H1 (cell line): ENCODE measurements at regions not wholly inside any gene's neighbourhood (a gene's known extent, or its start where the extent isn't known, plus 50 kb on each side); places are given as distances from the start of the nearest gene placed in this dataset.
A peak's percentile ranks its signal among the peaks of the same experiment; 100 is the strongest.

Source experiments
- CTCF ChIA-PET: fragments of 300-600 bp; sonication (Branson Sonifier 250); formaldehyde crosslinking; loops from one replicate; lab custom pipeline; 2021; ENCODE audit not compliant: partially characterized antibody; lab: Charles Lee
- POLR2A ChIA-PET: fragments of 300-600 bp; sonication (Branson Sonifier 250); formaldehyde crosslinking; loops from one replicate; lab custom pipeline; 2021; ENCODE audit warnings: inconsistent platforms; ENCODE audit not compliant: partially characterized antibody; lab: Charles Lee
- DNase-seq, 2 experiments: peaks; one replicate each; pipeline versions ENCODE4 v3.0.0 to v3.0.0-alpha.2; 2010 to 2022; ENCODE audit warnings: low spot score in 2 of 2, low read depth in 1 of 2, mixed read lengths in 1 of 2
- FAIRE-seq: peaks from 2 replicates; lab custom pipeline; 2011; peaks lifted over from hg19 to GRCh38; lab: Jason Lieb, UNC
- H2AFZ ChIP-seq: 2 replicates; pipeline ENCODE4 v1.8.1; 2012; ENCODE audit warnings: low read length, inconsistent platforms
- H2AK5ac ChIP-seq: 2 replicates; pipeline ENCODE4 v1.6.1; 2013; ENCODE audit warnings: low read depth, low read length
- H2BK120ac ChIP-seq: replicated peaks from 2 replicates; pipeline ENCODE3; 2013; ENCODE audit warnings: low read depth, low read length, inconsistent platforms
- H2BK12ac ChIP-seq: 2 replicates; pipeline ENCODE4 v1.6.1; 2013; ENCODE audit warnings: low read depth, low read length
- H2BK15ac ChIP-seq: 2 replicates; pipeline ENCODE4 v1.6.1; 2013; ENCODE audit warnings: low read length
- H2BK20ac ChIP-seq: 2 replicates; pipeline ENCODE4 v1.6.1; 2013; ENCODE audit warnings: low read length
- H2BK5ac ChIP-seq: 2 replicates; pipeline ENCODE4 v1.6.1; 2013; ENCODE audit warnings: low read depth, low read length
- H3K14ac ChIP-seq: 2 replicates; pipeline ENCODE4 v1.6.1; 2013; ENCODE audit warnings: inconsistent platforms; ENCODE audit not compliant: insufficient read length
- H3K18ac ChIP-seq: 2 replicates; pipeline ENCODE4 v1.6.1; 2013; ENCODE audit warnings: low read length; ENCODE audit errors: extremely low read depth
- H3K23ac ChIP-seq: 2 replicates; pipeline ENCODE4 v1.6.1; 2013; ENCODE audit warnings: inconsistent platforms; ENCODE audit not compliant: insufficient read length
- H3K23me2 ChIP-seq: 2 replicates; pipeline ENCODE4 v1.6.1; 2013; ENCODE audit warnings: low read depth, low read length
- H3K27ac ChIP-seq: 2 replicates; pipeline ENCODE4 v1.6.1; 2011; ENCODE audit warnings: low read depth, low read length, inconsistent platforms
- H3K27me3 ChIP-seq, 4 experiments: replicated peaks in 1 of 4; 1 replicate in 1 of 4; 2 replicates in 3 of 4; pipeline versions ENCODE4 v1.6.1 to v1.8.1; 2011 to 2013; ENCODE audit warnings: low read length in 3 of 4, mild to moderate bottlenecking in 3 of 4, inconsistent platforms in 2 of 4, mixed read lengths in 2 of 4, moderate library complexity in 1 of 4; ENCODE audit not compliant: control insufficient read depth in 3 of 4, insufficient read depth in 3 of 4; ENCODE audit errors: extremely low read depth in 1 of 4
- H3K36me3 ChIP-seq, 4 experiments: 2 replicates each; pipeline versions ENCODE4 v1.6.1 to v1.8.1; 2011 to 2013; ENCODE audit warnings: mild to moderate bottlenecking in 4 of 4, low read length in 3 of 4, moderate library complexity in 2 of 4, control low read depth in 1 of 4, inconsistent platforms in 1 of 4; ENCODE audit not compliant: insufficient read depth in 4 of 4, control insufficient read depth in 2 of 4
- H3K4ac ChIP-seq: replicated peaks from 2 replicates; pipeline ENCODE3; 2013; ENCODE audit warnings: low read length, low read depth, mixed read lengths, inconsistent platforms; ENCODE audit not compliant: insufficient read length
- H3K4me1 ChIP-seq, 4 experiments: replicated peaks in 1 of 4; 1 replicate in 1 of 4; 2 replicates in 3 of 4; pipeline versions ENCODE4 v1.6.1 to v1.8.1; 2011 to 2013; ENCODE audit warnings: low read length in 3 of 4, inconsistent platforms in 2 of 4, mixed read lengths in 1 of 4; ENCODE audit not compliant: insufficient read depth in 4 of 4, control insufficient read depth in 3 of 4
- H3K4me2 ChIP-seq, 2 experiments: 2 replicates each; pipeline versions ENCODE4 v1.6.1 to v1.8.1; 2011 to 2013; ENCODE audit warnings: low read depth in 2 of 2, low read length in 2 of 2, control low read depth in 1 of 2, inconsistent platforms in 1 of 2, mild to moderate bottlenecking in 1 of 2; ENCODE audit not compliant: insufficient read depth in 1 of 2
- H3K4me3 ChIP-seq, 4 experiments: fragments of 200-600, 300-600 bp in 1 of 4; sonication (generic), shearing (Covaris generic), sonication (Bioruptor Twin) in 1 of 4; 2 replicates each; pipeline versions ENCODE4 v1.5.1 to v1.8.1; 2011 to 2016; ENCODE audit warnings: low read length in 4 of 4, low read depth in 3 of 4, control low read depth in 2 of 4, inconsistent platforms in 2 of 4, mild to moderate bottlenecking in 2 of 4, mixed read lengths in 1 of 4, moderate library complexity in 1 of 4; ENCODE audit not compliant: insufficient read depth in 2 of 4; ENCODE audit errors: extremely low read depth in 1 of 4
- H3K56ac ChIP-seq: replicated peaks from 2 replicates; pipeline ENCODE3; 2013; ENCODE audit warnings: low read depth, mild to moderate bottlenecking, mixed read lengths, low read length, inconsistent platforms; ENCODE audit not compliant: insufficient read length
- H3K79me1 ChIP-seq: 2 replicates; pipeline ENCODE4 v1.6.1; 2013; ENCODE audit warnings: low read depth, low read length, control low read depth
- H3K79me2 ChIP-seq, 2 experiments: 2 replicates each; pipeline versions ENCODE4 v1.6.1 to v1.8.1; 2012 to 2013; ENCODE audit warnings: low read length in 2 of 2, mild to moderate bottlenecking in 2 of 2, inconsistent platforms in 1 of 2; ENCODE audit not compliant: insufficient read depth in 2 of 2, control insufficient read depth in 1 of 2
- H3K9ac ChIP-seq, 4 experiments: replicated peaks in 1 of 4; 1 replicate in 1 of 4; 2 replicates in 3 of 4; pipeline versions ENCODE4 v1.6.1 to v1.8.1; 2011 to 2013; ENCODE audit warnings: low read depth in 3 of 4, low read length in 3 of 4, control low read depth in 2 of 4, mild to moderate bottlenecking in 2 of 4, moderate library complexity in 2 of 4, inconsistent platforms in 1 of 4; ENCODE audit errors: extremely low read depth in 1 of 4
- H3K9me3 ChIP-seq, 2 experiments: 2 replicates each; pipeline versions ENCODE4 v1.6.1 to v1.8.1; 2012 to 2013; ENCODE audit warnings: mild to moderate bottlenecking in 2 of 2, moderate library complexity in 2 of 2, control low read depth in 1 of 2, inconsistent platforms in 1 of 2, low read depth in 1 of 2, low read length in 1 of 2, mixed read lengths in 1 of 2; ENCODE audit not compliant: insufficient read depth in 2 of 2
- H4K20me1 ChIP-seq, 2 experiments: replicated peaks in 1 of 2; 2 replicates each; pipeline versions ENCODE3 to v1.8.1; 2011 to 2013; ENCODE audit warnings: inconsistent platforms in 2 of 2, low read length in 2 of 2, mild to moderate bottlenecking in 1 of 2; ENCODE audit not compliant: insufficient read depth in 2 of 2, control insufficient read depth in 1 of 2
- H4K5ac ChIP-seq: 2 replicates; pipeline ENCODE4 v1.6.1; 2013; ENCODE audit warnings: low read length, low read depth, mixed read lengths, inconsistent platforms; ENCODE audit not compliant: insufficient read length
- H4K8ac ChIP-seq: 2 replicates; pipeline ENCODE4 v1.8.0; 2013; ENCODE audit warnings: mild to moderate bottlenecking, moderate library complexity, low read length, inconsistent platforms; ENCODE audit not compliant: insufficient read depth; ENCODE audit errors: extremely low read depth
- H4K91ac ChIP-seq: replicated peaks from 2 replicates; pipeline ENCODE3; 2013; ENCODE audit warnings: low read length, mixed read lengths, inconsistent platforms; ENCODE audit not compliant: insufficient read length
- MAX ChIP-seq: IDR thresholded peaks from 2 replicates; pipeline ENCODE4 v1.6.1; 2012; ENCODE audit warnings: inconsistent platforms
- NANOG ChIP-seq: IDR thresholded peaks from 2 replicates; pipeline ENCODE4 v1.6.1; 2011; ENCODE audit warnings: low read length, low read depth, mild to moderate bottlenecking, inconsistent platforms; ENCODE audit not compliant: insufficient read depth, poor library complexity, severe bottlenecking
- POU5F1 ChIP-seq: IDR thresholded peaks from 2 replicates; pipeline ENCODE4 v1.6.1; 2011; ENCODE audit warnings: low read depth, mild to moderate bottlenecking, low read length, moderate library complexity
- WGBS, 2 experiments: shearing (Covaris generic) in 1 of 2; methylation state at CpG; one replicate each; pipeline versions ENCODE4 v1.1.6 to v1.1.7; 2013 to 2015; ENCODE audit warnings: low lambda C conversion rate in 2 of 2, mixed read lengths in 2 of 2, inconsistent platforms in 1 of 2, low coverage in 1 of 2, missing lambda C conversion rate in 1 of 2; ENCODE audit not compliant: insufficient replicate concordance in 2 of 2, insufficient coverage in 1 of 2, insufficient read length in 1 of 2; ENCODE audit errors: extremely low coverage in 1 of 2, missing lambda C conversion rate in 1 of 2; 5-methylcytosine and 5-hydroxymethylcytosine counted together

- no peak overlapping the region for H3K56ac ChIP-seq
- H3K9ac ChIP-seq = no peak overlapping the region
- H4K20me1 ChIP-seq = no peaks in the 10 kb centered on the region
- no peak overlapping the region for H4K5ac ChIP-seq
- FAIRE-seq (peak; percentile 39), DNase-seq (peak in 1 of 2 experiments; percentile 1)
- no peak overlapping the region for H2BK5ac ChIP-seq
- H3K4me1 ChIP-seq = peaks cover 0 to 6% (median 1%) of the 10 kb centered on the region in 4 experiments; a peak in 2 of 7 replicates
- H3K27ac ChIP-seq = no peak overlapping the region
- 5% methylated on average over 1 of the region's 1 CpG; no CpG with 5 or more reads in 1 of the 2 experiments for WGBS, 2 experiments
- H3K79me1 ChIP-seq = no peaks in the 10 kb centered on the region
- no peak overlapping the region for H2BK12ac ChIP-seq
- no peak overlapping the region for H3K23ac ChIP-seq
- no peak overlapping the region for H3K14ac ChIP-seq
- CTCF ChIA-PET = interaction anchor here (1.4 kb wide), 1 partner anchor 16 kb away, joined by 3 read pairs; no protein-coding TSS in a partner anchor
- no peak overlapping the region for H4K8ac ChIP-seq
- H3K4me2 ChIP-seq = peak overlapping the region; percentile 49 to 58
- no peak overlapping the region for H2BK20ac ChIP-seq
- H3K79me2 ChIP-seq = no peaks in the 10 kb centered on the region
- no peaks in the 10 kb centered on the region for H3K27me3 ChIP-seq
- no peak overlapping the region for H2BK15ac ChIP-seq
- no peaks in the 10 kb centered on the region for H3K23me2 ChIP-seq
- H3K18ac ChIP-seq = no peak overlapping the region
- H4K91ac ChIP-seq = no peak overlapping the region
- H3K4me3 ChIP-seq = peak overlapping the region in 1 of 4 experiments; percentile 36; a peak in 2 of 8 replicates
- no peaks in the 10 kb centered on the region for H3K36me3 ChIP-seq
- POLR2A ChIA-PET = interaction anchor here (0.7 kb wide), 1 partner anchor 12 kb away, joined by 4 read pairs; no protein-coding TSS in a partner anchor
- H3K4ac ChIP-seq = no peak overlapping the region
- peak; percentile 22 for TF ChIP-seq NANOG
- peak; percentile 75 for TF ChIP-seq POU5F1
- TF ChIP-seq MAX = no peak
- H2AFZ ChIP-seq = no peak overlapping the region
- no peak overlapping the region for H2AK5ac ChIP-seq
- H3K9me3 ChIP-seq = 0 out of 4 replicates have a peak, but pooled peaks cover 0 to 4% of the 10 kb centered on the region in 2 experiments
- no peak overlapping the region for H2BK120ac ChIP-seq
These were observed 2265.1 kb upstream of the PCDH20 start for GRCh38 chr13:63680704-63681103.
